ENCODE measurements at regions not wholly inside any gene's neighbourhood (a gene's known extent, or its start where the extent isn't known, plus 50 kb on each side); places are given as distances from the start of the nearest gene placed in this dataset.

- no peak for TF ChIP-seq CTCF (IDR thresholded peaks at IDR 0.05)
- DNase-seq: no peak
- Histone ChIP-seq H3K27ac (no peak overlapping the region), H3K4me3 (no peak overlapping the region), H3K9me3 (no peaks in the 10 kb centered on the region), H3K36me3 (ENCODE audit: insufficient read depth in 1 of 2, low read depth in 1 of 2) (no peaks in the 10 kb centered on the region), H3K27me3 (ENCODE audit: insufficient read depth in 3 of 3, low read length in 2 of 3) (peaks cover 0 to 15% (median 9%) of the 10 kb centered on the region in 3 donors), H3K4me1 (no peaks in the 10 kb centered on the region)
- no peak for ATAC-seq
- intact Hi-C loops (cut with DNase I): no loop called here
- WGBS, 3 donors: 67 to 76% (median 68%) methylated on average over 5 of the region's 5 CpGs
Observed at GRCh38 chr5:171614511-171614910, 171.1 kb upstream of the SMIM23 start.

- intact Hi-C loops (cut with DNase I): no loop called here
- Histone ChIP-seq H3K4me3 (no peak overlapping the region), H3K27ac (no peak overlapping the region), H3K27me3 (ENCODE audit: insufficient read depth in 3 of 3, low read length in 2 of 3) (peaks cover 0 to 15% (median 9%) of the 10 kb centered on the region in 3 donors), H3K9me3 (no peaks in the 10 kb centered on the region), H3K36me3 (ENCODE audit: insufficient read depth in 1 of 2, low read depth in 1 of 2) (no peaks in the 10 kb centered on the region), H3K4me1 (no peaks in the 10 kb centered on the region)
- DNase-seq (peak in 1 of 2 donors; percentile 63), ATAC-seq (no peak)
- no peak for TF ChIP-seq CTCF (IDR thresholded peaks at IDR 0.05)
- WGBS, 3 donors: 23 to 38% (median 31%) methylated on average over 22 of the region's 22 CpGs
Observed at GRCh38 chr5:171614971-171615653, 170.5 kb upstream of the SMIM23 start.

- peaks cover 0 to 15% (median 9%) of the 10 kb centered on the region in 3 donors for H3K27me3 ChIP-seq (ENCODE audit: insufficient read depth in 3 of 3, low read length in 2 of 3)
- 33 to 36% (median 34%) methylated on average over 21 to 22 of the region's 22 CpGs for WGBS, 3 donors
- intact Hi-C loops (cut with DNase I): no loop called here
- H3K4me1 ChIP-seq: no peaks in the 10 kb centered on the region
- H3K27ac ChIP-seq: no peak overlapping the region
- TF ChIP-seq CTCF (IDR thresholded peaks at IDR 0.05): no peak
- H3K4me3 ChIP-seq: no peak overlapping the region
- DNase-seq (no peak), ATAC-seq (no peak)
- H3K9me3 ChIP-seq: no peaks in the 10 kb centered on the region
- no peaks in the 10 kb centered on the region for H3K36me3 ChIP-seq (ENCODE audit: insufficient read depth in 1 of 2, low read depth in 1 of 2)
Observed at GRCh38 chr5:171615705-171616640, 169.6 kb upstream of the SMIM23 start.

- intact Hi-C loops (cut with DNase I): no loop called here
- ATAC-seq (no peak), DNase-seq (no peak)
- Histone ChIP-seq H3K27me3 (ENCODE audit: insufficient read depth in 3 of 3, low read length in 2 of 3) (peaks cover 0 to 15% (median 9%) of the 10 kb centered on the region in 3 donors), H3K36me3 (ENCODE audit: insufficient read depth in 1 of 2, low read depth in 1 of 2) (no peaks in the 10 kb centered on the region), H3K27ac (no peak overlapping the region), H3K9me3 (no peaks in the 10 kb centered on the region), H3K4me1 (no peaks in the 10 kb centered on the region), H3K4me3 (no peak overlapping the region)
- WGBS, 3 donors: 79 to 84% (median 83%) methylated on average over 12 of the region's 12 CpGs
- TF ChIP-seq CTCF (IDR thresholded peaks at IDR 0.05): no peak
Observed at GRCh38 chr5:171617266-171617665, 168.4 kb upstream of the SMIM23 start.
